Stimulated activated naive CD8-positive, alpha-beta T cell treated with anti-CD3 and anti-CD28 coated beads, Interleukin-15, amount 100 ng/mL, for 72 hours (primary cell): ENCODE measurements at regions not wholly inside any gene's neighbourhood (a gene's known extent, or its start where the extent isn't known, plus 50 kb on each side); places are given as distances from the start of the nearest gene placed in this dataset.
"Not testable (repeated sequence)": the region's sequence is repeated elsewhere in the genome, so short reads cannot be mapped to it uniquely, and the experiment has no call there.

ENCODE experiments used
- ATAC-seq: fragments of 150-1000 bp; cut with Tn5 transposase; 2 replicates; pipeline ENCODE4 v1.10.0; 2021; ENCODE audit warnings: mild to moderate bottlenecking, moderate library complexity
- DNase-seq, 2 donors: peaks; one replicate each; pipeline ENCODE4 v3.0.0; 2021 to 2022
- H3K27ac Mint-ChIP-seq, 2 donors: one replicate each; pipeline ENCODE4 v1.8.0; 2022; ENCODE audit warnings: mild to moderate bottlenecking in 2 of 2, mixed read lengths in 2 of 2, moderate library complexity in 2 of 2
- H3K27me3 Mint-ChIP-seq: one replicate; pipeline ENCODE4 v1.8.0; 2022; ENCODE audit warnings: mixed read lengths
- H3K4me1 Mint-ChIP-seq: one replicate; pipeline ENCODE4 v1.8.0; 2022; ENCODE audit warnings: mild to moderate bottlenecking, mixed read lengths
- H3K4me3 Mint-ChIP-seq, 2 donors: one replicate each; pipeline ENCODE4 v1.8.0; 2022; ENCODE audit warnings: mild to moderate bottlenecking in 2 of 2, mixed read lengths in 2 of 2, moderate library complexity in 1 of 2
- H3K9me3 Mint-ChIP-seq, 2 donors: one replicate each; pipeline ENCODE4 v1.8.0; 2022; ENCODE audit warnings: mixed read lengths in 2 of 2

DNA sequence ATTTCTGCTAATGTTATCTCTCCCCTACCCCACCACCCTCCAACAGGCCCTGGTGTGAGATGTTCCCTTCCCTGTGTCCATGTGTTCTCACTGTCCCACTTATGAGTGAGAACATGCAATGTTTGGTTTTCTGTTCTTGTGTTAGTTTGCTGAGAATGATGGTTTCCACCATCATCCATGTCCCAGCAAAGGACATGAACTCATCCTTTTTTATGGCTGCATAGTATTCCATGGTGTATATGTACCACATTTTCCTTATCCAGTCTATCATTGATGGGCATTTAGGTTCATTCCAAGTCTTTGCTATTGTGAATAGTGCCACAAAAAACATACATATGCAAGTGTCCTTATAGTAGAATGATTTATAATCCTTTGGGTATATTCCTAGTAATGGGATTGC is 104.5 kb downstream of the ZNF33B start:
- peaks cover 47 to 70% of the 10 kb centered on the region in 2 donors for H3K9me3 Mint-ChIP-seq
- not testable (repeated sequence) for DNase-seq, H3K27ac Mint-ChIP-seq, ATAC-seq, H3K4me1 Mint-ChIP-seq, H3K4me3 Mint-ChIP-seq, H3K27me3 Mint-ChIP-seq

DNA sequence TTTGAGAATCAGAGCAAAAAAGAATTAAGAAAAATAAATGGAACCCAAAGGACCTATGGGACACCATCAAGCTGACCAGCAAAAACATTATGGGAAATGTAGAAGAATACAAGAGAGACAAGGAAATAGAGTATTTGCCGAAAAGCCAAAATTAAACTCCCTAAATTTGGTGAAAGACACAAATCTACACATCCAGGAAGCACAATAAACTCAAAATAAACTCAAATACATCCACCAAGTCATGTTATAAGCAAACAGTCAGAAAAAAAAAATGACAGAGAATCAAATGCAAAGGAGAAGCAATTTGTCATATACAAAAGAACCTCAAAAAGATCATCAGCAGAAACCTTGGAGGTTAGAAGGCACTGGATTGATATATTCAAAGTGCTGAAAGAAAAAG is 105.4 kb downstream of the ZNF33B start:
- no peak overlapping the region for H3K27ac Mint-ChIP-seq
- peaks cover 41 to 66% of the 10 kb centered on the region in 2 donors for H3K9me3 Mint-ChIP-seq
- H3K4me3 Mint-ChIP-seq: no peak overlapping the region
- DNase-seq: no peak
- no peaks in the 10 kb centered on the region for H3K4me1 Mint-ChIP-seq
- no peak for ATAC-seq
- H3K27me3 Mint-ChIP-seq: no peaks in the 10 kb centered on the region

DNA sequence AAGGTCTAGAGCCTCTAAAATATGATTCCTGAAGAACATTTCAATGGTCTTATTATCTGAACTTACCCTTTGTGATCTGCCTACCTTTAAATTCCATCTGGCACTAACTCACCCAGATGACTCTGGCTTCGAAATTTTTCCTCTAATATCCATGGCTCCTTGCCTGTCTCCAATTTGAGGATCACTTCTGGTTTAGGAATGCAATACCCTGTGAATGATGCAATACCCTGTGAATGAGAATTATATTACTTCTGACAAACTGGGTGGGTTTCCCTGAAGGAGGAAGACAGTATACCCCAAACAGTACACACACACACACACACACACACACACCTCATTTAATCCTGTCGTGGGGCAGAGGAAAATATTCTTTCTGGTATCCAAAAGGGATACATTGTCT is 115.3 kb downstream of the ZNF33B start:
- no peak for DNase-seq
- no peak for ATAC-seq
- no peak overlapping the region for H3K27ac Mint-ChIP-seq
- no peaks in the 10 kb centered on the region for H3K27me3 Mint-ChIP-seq
- peaks cover 41 to 58% of the 10 kb centered on the region in 2 donors for H3K9me3 Mint-ChIP-seq
- no peak overlapping the region for H3K4me3 Mint-ChIP-seq
- no peaks in the 10 kb centered on the region for H3K4me1 Mint-ChIP-seq

DNA sequence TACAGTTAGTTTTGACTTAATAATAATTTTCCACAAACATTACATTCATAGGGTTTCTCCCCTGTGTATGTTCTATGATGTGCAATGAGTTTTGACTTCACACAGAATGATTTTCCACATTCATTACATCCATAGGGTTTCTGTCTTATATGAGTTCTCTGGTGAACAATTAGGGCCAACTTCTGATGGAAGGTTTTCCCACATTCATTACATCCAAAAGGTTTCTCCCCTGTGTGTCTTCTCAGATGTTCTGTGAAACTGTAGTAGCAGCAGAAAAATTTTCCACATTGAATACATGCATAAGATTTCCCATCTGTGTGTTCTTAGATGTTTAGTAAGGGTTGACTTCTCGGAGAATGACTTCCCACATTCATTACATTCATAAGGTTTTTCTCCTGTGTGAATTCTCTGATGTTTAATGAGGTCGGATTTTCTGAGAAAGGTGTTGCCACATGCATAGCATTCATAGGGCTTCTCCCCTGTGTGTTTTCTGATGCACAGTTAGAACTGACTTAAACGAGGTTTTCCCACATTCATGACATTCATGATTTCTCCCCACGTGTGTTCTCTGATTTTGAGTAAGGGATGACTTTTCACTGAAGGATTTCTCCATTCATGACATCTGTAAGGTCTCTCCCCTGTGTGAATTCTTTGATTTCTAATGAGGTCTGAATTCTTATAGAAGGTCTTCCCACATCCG is 118.5 kb downstream of the ZNF33B start:
- H3K9me3 Mint-ChIP-seq: peaks cover 58 to 77% of the 10 kb centered on the region in 2 donors
- H3K27me3 Mint-ChIP-seq: no peaks in the 10 kb centered on the region
- no peak overlapping the region for H3K27ac Mint-ChIP-seq
- H3K4me3 Mint-ChIP-seq: no peak overlapping the region
- DNase-seq (no peak), ATAC-seq (no peak)
- no peaks in the 10 kb centered on the region for H3K4me1 Mint-ChIP-seq

DNA sequence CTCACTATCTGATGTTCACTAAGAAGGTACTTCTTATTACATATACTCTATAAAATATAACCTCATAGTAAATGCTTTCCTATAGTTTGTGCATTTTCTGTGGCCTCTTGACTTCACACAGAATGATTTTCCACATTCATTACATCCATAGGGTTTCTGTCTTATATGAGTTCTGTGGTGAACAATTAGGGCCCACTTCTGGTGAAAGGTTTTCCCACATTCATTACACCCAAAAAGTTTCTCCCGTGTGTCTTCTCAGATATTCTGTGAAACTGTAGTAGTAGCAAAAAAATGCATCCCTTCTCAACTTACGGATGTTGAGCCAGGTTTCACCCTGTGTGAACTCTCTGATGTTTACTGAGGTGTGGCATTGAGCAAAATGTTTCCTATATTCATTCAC is 119.3 kb downstream of the ZNF33B start:
- Mint-ChIP-seq H3K4me3 (no peak overlapping the region), H3K27ac (no peak overlapping the region), H3K4me1 (no peaks in the 10 kb centered on the region), H3K9me3 (peaks cover 57 to 76% of the 10 kb centered on the region in 2 donors), H3K27me3 (no peaks in the 10 kb centered on the region)
- ATAC-seq: no peak
- DNase-seq: no peak

DNA sequence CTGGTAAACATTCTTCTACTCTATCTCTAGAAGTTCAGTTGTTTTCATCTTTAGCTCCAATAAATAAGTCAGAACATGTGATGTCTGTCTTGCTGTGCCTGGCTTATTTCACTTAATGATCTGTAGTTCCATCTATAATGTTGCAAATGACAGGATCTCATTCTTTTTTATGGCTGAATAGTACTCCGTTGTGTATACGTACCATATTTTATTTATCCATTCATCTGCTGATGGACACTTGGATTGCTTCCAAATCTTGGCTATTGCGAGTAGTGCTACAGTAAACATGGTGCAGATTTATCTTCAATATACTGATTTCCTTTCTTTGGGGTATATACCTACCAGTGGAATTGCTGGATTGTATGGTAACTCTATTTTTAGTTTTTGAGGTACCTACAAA is 124.4 kb downstream of the ZNF33B start:
- Mint-ChIP-seq H3K4me3 (no peak overlapping the region), H3K4me1 (no peaks in the 10 kb centered on the region), H3K27ac (no peak overlapping the region), H3K27me3 (no peaks in the 10 kb centered on the region), H3K9me3 (peaks cover 50 to 71% of the 10 kb centered on the region in 2 donors)
- ATAC-seq: no peak
- DNase-seq: no peak

DNA sequence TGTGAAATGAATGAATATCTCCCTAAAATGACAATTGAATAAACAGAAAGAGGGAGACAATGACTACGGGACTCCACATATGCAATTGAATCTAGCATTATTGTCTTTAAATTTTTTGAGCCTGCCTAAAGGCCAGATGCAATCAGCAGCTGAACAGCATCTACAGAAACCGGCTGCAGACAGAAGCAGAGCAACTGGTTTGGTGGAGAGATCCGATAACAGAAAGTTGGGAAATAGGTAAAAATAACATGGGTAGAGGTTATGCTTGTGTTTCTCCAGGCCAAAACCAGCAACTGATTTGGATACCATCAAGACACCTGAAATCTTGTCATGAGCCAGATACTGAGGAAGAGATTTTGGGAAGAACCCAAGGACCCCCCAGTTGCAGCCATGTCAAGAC is 146.6 kb downstream of the ZNF33B start:
- DNase-seq (no peak), ATAC-seq (no peak)
- no peaks in the 10 kb centered on the region for H3K4me1 Mint-ChIP-seq
- peaks cover 18 to 23% of the 10 kb centered on the region in 2 donors for H3K9me3 Mint-ChIP-seq
- no peaks in the 10 kb centered on the region for H3K27me3 Mint-ChIP-seq
- no peak overlapping the region for H3K4me3 Mint-ChIP-seq
- no peak overlapping the region for H3K27ac Mint-ChIP-seq

DNA sequence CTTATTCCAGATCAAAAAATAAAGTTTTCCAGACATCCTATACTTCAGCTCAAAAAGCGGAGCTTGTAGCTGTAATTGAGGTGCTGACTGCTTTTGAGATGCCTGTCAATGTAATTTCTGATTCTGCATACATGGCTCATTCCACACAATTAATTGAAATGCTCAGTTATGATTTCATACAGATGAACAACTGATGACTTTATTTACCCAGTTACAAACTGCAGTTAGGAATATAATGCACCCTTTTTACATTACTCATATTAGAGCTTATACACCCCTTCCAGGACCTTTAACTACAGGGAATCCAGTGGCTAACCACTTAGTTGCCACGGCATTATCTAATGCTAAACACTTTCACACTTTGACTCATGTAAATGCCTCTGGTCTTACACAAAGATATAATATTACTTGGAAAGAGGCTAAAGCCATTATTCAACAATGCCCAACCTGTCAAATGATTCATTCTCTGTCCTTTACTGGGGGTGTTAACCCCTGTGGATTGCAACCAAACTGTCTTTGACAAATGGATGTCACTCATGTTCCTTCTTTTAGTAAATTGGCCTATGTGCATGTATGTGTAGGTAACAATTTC is 147.3 kb downstream of the ZNF33B start:
- H3K9me3 Mint-ChIP-seq: peaks cover 18 to 26% of the 10 kb centered on the region in 2 donors
- DNase-seq (no peak), ATAC-seq (no peak)
- no peaks in the 10 kb centered on the region for H3K4me1 Mint-ChIP-seq
- H3K27me3 Mint-ChIP-seq: no peaks in the 10 kb centered on the region
- H3K27ac Mint-ChIP-seq: no peak overlapping the region
- H3K4me3 Mint-ChIP-seq: no peak overlapping the region

DNA sequence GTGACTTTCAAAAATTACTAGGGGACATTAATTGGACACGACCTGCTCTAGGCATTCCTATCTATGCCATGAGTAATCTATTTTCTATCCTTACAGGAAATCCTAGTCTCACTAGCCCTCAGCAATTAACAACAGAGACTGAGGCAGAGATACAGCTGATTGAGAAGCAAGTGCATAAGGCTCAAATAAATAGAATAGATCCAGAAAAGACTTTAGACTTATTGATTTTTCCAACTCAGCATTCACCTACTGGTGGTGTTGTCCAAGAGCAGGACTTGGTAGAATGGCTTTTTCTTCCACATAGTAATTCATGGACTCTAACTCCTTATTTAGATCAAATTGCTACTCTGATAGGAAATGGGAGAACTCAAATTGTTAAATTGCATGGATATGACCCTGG is 148.0 kb downstream of the ZNF33B start:
- H3K27me3 Mint-ChIP-seq: no peaks in the 10 kb centered on the region
- H3K4me1 Mint-ChIP-seq: no peaks in the 10 kb centered on the region
- H3K27ac Mint-ChIP-seq: no peak overlapping the region
- DNase-seq: no peak
- H3K9me3 Mint-ChIP-seq: peaks cover 18 to 24% of the 10 kb centered on the region in 2 donors
- H3K4me3 Mint-ChIP-seq: no peak overlapping the region
- ATAC-seq: no peak

DNA sequence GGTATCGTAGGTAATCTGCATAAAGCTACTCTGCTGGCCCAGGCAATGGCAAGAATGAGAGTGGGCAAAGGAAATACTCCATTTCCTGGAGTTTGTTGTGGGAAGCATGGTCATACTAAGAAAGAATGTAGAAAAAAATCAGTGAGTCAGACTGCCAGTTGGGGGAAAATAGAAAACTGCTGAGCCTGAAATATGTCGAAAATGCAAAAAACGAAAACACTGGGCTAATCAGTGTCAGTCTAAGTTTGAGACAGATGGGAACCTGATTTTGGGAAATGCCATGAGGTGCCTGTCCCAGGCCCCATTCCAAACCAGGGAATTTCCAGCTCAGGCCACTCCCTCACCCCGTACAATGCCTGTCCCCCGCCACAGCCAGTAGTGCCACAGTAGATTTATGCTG is 150.0 kb downstream of the ZNF33B start:
- Mint-ChIP-seq H3K4me3 (no peak overlapping the region), H3K27ac (no peak overlapping the region), H3K9me3 (peaks cover 13 to 16% of the 10 kb centered on the region in 2 donors), H3K27me3 (no peaks in the 10 kb centered on the region), H3K4me1 (no peaks in the 10 kb centered on the region)
- DNase-seq: no peak
- no peak for ATAC-seq

DNA sequence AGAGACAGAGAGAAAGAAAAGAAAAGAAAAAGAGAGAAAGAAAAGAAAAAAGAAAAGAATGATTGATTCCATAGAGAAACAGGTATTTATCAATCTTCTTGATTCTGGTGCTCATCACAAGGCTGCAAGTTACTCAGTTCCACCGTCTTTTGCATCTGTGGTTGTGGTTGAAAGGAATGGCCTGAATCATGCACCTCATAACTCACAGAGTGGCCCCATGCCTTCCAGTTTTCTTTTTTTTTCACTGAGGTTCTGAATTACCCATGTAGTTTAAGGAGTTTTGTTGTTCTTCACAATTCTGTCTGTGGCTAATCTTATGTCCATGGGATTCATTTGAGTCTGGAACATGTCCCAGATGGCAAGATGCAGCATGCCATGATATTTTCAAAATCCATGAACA is 156.0 kb downstream of the ZNF33B start:
- no peak for DNase-seq
- no peak overlapping the region for H3K27ac Mint-ChIP-seq
- ATAC-seq: no peak
- H3K9me3 Mint-ChIP-seq: peaks cover 0 to 16% of the 10 kb centered on the region in 2 donors
- no peak overlapping the region for H3K4me3 Mint-ChIP-seq
- peaks cover 22% of the 10 kb centered on the region for H3K27me3 Mint-ChIP-seq
- H3K4me1 Mint-ChIP-seq: no peaks in the 10 kb centered on the region

DNA sequence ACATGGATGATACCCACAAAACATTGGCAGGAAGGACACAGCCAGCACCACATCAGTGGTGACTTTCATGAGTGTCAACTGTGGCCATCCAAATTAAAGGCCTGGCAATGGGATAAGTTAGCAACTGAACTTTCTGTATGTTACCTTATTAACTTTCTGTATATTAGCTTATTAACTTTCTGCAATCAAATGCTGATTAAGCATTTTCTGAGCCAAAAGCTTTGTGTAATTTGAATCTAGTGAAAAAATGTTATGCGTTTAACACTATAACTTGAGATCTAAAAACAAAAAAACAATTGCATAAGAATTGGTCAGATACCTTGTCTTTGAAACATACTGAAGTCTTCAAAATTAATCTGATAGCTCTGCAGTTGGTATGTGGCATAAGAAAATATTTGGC is 159.3 kb downstream of the ZNF33B start:
- Mint-ChIP-seq H3K27ac (no peak overlapping the region), H3K4me1 (peaks cover 13% of the 10 kb centered on the region), H3K27me3 (peaks cover 55% of the 10 kb centered on the region)

DNA sequence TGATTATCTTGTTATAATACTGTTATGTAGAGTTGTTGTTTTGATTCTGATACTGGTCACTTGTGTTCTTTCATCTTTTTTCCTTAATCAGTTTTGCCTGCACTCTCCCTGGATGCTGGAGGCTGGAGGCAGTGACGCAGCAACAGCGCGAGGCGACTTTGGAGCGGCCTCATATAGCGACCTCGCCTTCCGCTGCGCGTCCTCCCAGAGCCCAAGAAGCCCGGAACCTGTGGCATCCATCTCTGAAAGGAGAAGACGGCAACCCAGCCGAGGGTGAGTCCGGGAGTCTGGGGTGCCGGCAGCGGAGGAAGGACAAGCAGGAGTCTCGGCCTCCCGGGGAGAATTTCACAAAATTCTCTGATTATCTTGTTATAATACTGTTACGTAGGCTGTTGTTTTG is 161.2 kb downstream of the ZNF33B start:
- Mint-ChIP-seq H3K27ac (no peak overlapping the region), H3K27me3 (peaks cover 58% of the 10 kb centered on the region), H3K4me1 (peaks cover 13% of the 10 kb centered on the region), H3K4me3 (no peak overlapping the region), H3K9me3 (no peaks in the 10 kb centered on the region)
- ATAC-seq: no peak
- DNase-seq: no peak

More for the DNA sequence above, 159.3 kb downstream of the ZNF33B start:
- DNase-seq: no peak
- H3K4me3 Mint-ChIP-seq: no peak overlapping the region
- no peak for ATAC-seq
- H3K9me3 Mint-ChIP-seq: no peaks in the 10 kb centered on the region

DNA sequence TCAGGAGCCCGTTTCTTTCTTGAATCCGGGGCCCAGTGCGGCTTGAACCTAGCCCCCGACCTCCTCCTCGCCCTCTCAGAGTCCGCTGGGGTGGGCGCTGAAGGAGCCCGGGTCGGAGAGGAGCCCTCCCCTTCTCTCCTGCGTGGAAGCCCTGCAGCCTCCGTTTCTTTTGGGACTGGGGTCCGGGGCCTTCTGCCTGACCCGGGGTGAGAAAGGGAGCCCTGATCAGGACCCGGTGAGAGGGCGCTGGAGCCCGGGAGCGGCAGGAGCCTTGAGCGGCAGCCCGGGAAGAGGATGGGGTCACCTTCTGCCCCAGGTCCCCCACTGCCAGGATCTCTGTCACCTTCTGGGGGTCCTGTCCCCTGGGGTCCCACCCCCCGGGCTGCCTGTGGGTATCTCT is 162.3 kb downstream of the ZNF33B start:
- DNase-seq (no peak), ATAC-seq (peak; percentile 9)
- Mint-ChIP-seq H3K9me3 (peaks cover 0 to 3% of the 10 kb centered on the region in 2 donors), H3K4me3 (no peak overlapping the region), H3K27ac (no peak overlapping the region), H3K4me1 (peaks cover 13% of the 10 kb centered on the region), H3K27me3 (peaks cover 67% of the 10 kb centered on the region)

DNA sequence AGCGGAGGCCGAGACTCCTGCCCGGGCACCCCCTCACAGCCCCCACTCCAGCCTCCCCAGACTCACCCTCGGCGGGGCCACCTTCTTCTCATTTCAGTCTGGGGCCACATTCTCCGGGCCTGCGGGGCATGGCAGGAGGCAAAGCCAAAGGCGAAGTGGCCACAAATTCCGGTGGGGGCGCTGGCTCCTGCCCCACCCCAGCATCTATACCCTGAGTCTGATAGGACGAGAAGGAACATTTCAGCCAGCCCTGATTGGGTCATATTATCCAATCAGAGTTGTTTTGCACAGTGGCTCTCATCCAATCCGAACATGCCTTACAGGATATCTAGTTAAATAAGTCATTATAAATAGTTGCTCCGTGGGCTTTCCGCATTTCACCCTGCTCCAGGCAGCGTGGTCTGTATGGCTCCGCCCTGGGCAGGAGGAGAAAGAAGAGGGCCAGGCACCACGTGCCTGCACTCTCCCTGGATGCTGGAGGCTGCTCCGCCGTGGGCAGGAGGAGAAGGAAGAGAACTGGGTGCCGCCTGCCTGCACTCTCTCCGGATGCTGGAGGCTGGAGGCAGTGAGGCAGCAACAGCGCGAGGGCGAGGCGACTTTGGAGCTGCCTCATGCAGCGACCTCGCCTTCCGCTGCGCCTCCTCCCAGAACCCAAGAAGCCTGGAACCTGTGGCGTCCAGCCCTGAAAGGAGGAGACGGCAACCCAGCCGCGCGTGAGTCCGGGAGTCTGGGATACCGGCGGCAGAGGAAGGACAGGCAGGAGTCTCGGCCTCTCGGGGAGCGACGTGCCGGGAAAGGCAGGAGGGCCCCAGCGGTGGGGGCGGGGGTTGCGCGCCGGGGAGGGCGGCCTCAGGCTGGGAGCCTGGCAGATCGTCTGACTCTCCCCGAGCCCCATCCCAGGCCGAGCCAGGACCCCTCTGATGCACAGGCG is 162.9 kb downstream of the ZNF33B start:
- peak; percentile 28 for ATAC-seq
- peaks cover 67% of the 10 kb centered on the region for H3K27me3 Mint-ChIP-seq
- H3K9me3 Mint-ChIP-seq: peaks cover 0 to 3% of the 10 kb centered on the region in 2 donors
- DNase-seq: peak in 1 of 2 donors; percentile 1
- peak overlapping the region in 1 of 2 donors; percentile 74 for H3K4me3 Mint-ChIP-seq
- H3K27ac Mint-ChIP-seq: no peak overlapping the region
- H3K4me1 Mint-ChIP-seq: peaks cover 13% of the 10 kb centered on the region

DNA sequence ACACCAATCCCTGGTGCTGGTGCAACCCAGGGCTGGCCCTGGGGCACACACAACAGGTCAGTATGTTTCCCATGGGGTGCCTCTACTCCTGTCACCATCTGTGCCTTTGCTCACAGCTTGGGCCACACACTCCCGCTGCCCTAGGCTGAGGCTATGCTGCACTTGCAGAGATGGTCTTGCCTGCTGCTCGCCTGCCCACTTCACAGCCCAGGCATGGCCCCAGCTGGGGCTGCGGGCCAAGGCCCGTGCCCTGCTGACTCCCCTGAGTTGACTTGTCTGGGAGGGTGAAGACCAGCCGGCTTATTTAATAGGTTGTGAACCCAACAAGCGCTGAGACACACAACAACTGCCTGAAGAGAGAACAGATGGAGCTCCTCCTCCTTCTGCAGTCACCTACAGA is 184.1 kb downstream of the ZNF33B start:
- ATAC-seq (peak; percentile 18), DNase-seq (no peak)
- Mint-ChIP-seq H3K4me1 (no peaks in the 10 kb centered on the region), H3K9me3 (peaks cover 15 to 30% of the 10 kb centered on the region in 2 donors), H3K27me3 (no peaks in the 10 kb centered on the region), H3K4me3 (no peak overlapping the region), H3K27ac (no peak overlapping the region)
